T47D (cell line): ENCODE measurements at regions not wholly inside any gene's neighbourhood (a gene's known extent, or its start where the extent isn't known, plus 50 kb on each side); places are given as distances from the start of the nearest gene placed in this dataset.

Experiments
- DNase-seq, 2 experiments: peaks; one replicate each; pipeline versions ENCODE4 v3.0.0 to v3.0.0-alpha.2; 2011 to 2012; ENCODE audit warnings: low read depth in 1 of 2, low spot score in 1 of 2
- JUND ChIP-seq: IDR thresholded peaks from 2 replicates; pipeline ENCODE4 v1.6.1; 2012; ENCODE audit warnings: low read depth
- in situ Hi-C: cut with HindIII; loops from 2 replicates; pipeline ENCODE4 v1.10.0; 2016; ENCODE audit warnings: low sequenced_read_pairs, low pct_unique_long_range_greater_than_20kb

GRCh38 chr2:138110453-138111083 is 146.3 kb downstream of the HNMT start:
- TF ChIP-seq JUND = no peak
- no peak for DNase-seq
- in situ Hi-C loops = no loop called here

- no peak for TF ChIP-seq JUND
- in situ Hi-C loops = no loop called here
- DNase-seq = no peak
Observed at GRCh38 chr2:138112536-138112935, 148.3 kb downstream of the HNMT start.

GRCh38 chr2:138113871-138114525 is 149.7 kb downstream of the HNMT start:
- TF ChIP-seq JUND = no peak
- no peak for DNase-seq
- in situ Hi-C loops = no loop called here

GRCh38 chr2:138115666-138116065 is 151.4 kb downstream of the HNMT start:
- TF ChIP-seq JUND = no peak
- in situ Hi-C loops = no loop called here
- no peak for DNase-seq

GRCh38 chr2:138116456-138116855 is 152.2 kb downstream of the HNMT start:
- DNase-seq = no peak
- in situ Hi-C loops = no loop called here
- no peak for TF ChIP-seq JUND

- peak in 1 of 2 experiments; percentile 3 for DNase-seq
- no peak for TF ChIP-seq JUND
- in situ Hi-C loops = no loop called here
Observed at GRCh38 chr2:138121666-138122661, 157.7 kb downstream of the HNMT start.

GRCh38 chr2:138122891-138123290 is 158.6 kb downstream of the HNMT start:
- no peak for TF ChIP-seq JUND
- in situ Hi-C loops = no loop called here
- no peak for DNase-seq

- TF ChIP-seq JUND = no peak
Observed at GRCh38 chr2:138123741-138124140, 159.5 kb downstream of the HNMT start.

GRCh38 chr2:138124521-138124920 is 160.2 kb downstream of the HNMT start:
- no peak for DNase-seq
- in situ Hi-C loops = no loop called here
- no peak for TF ChIP-seq JUND

More at GRCh38 chr2:138123741-138124140, 159.5 kb downstream of the HNMT start:
- no peak for DNase-seq
- in situ Hi-C loops = no loop called here

GRCh38 chr2:138125306-138126288 is 161.3 kb downstream of the HNMT start:
- no peak for TF ChIP-seq JUND
- in situ Hi-C loops = no loop called here
- no peak for DNase-seq

- in situ Hi-C loops = no loop called here
- no peak for DNase-seq
Observed at GRCh38 chr2:138132108-138132507, 167.8 kb downstream of the HNMT start.

GRCh38 chr2:138137949-138138348 is 173.7 kb downstream of the HNMT start:
- in situ Hi-C loops = no loop called here
- no peak for TF ChIP-seq JUND

More at GRCh38 chr2:138132108-138132507, 167.8 kb downstream of the HNMT start:
- TF ChIP-seq JUND = no peak

More at GRCh38 chr2:138137949-138138348, 173.7 kb downstream of the HNMT start:
- DNase-seq = no peak
